Loucy (cell line): ENCODE measurements at regions not wholly inside any gene's neighbourhood (a gene's known extent, or its start where the extent isn't known, plus 50 kb on each side); places are given as distances from the start of the nearest gene placed in this dataset.

Source experiments
- H2AFZ ChIP-seq: fragments of 200-600 bp; sonication (generic); 2 replicates; pipeline ENCODE4 v1.6.0; 2016; ENCODE audit warnings: antibody characterized with exemption, mild to moderate bottlenecking, low read length, moderate library complexity
- H3F3A ChIP-seq: fragments of 200-600 bp; 2 replicates; pipeline ENCODE4 v1.6.0; 2016; ENCODE audit warnings: antibody characterized with exemption, low read depth, mild to moderate bottlenecking
- H3K27me3 ChIP-seq: fragments of 200-600 bp; sonication (generic); 2 replicates; pipeline ENCODE4 v1.6.1; 2014; ENCODE audit warnings: low read length, mild to moderate bottlenecking; ENCODE audit not compliant: insufficient read depth, poor library complexity, severe bottlenecking
- H3K36me3 ChIP-seq: fragments of 200-600 bp; sonication (generic); 2 replicates; pipeline ENCODE4 v1.6.1; 2016; ENCODE audit warnings: low read length; ENCODE audit not compliant: insufficient read depth
- H3K4me1 ChIP-seq: fragments of 200-600 bp; sonication (generic); 2 replicates; pipeline ENCODE4 v1.5.1; 2014; ENCODE audit warnings: low read length, mild to moderate bottlenecking; ENCODE audit not compliant: insufficient read depth, poor library complexity, severe bottlenecking
- H3K4me2 ChIP-seq: fragments of 200-600 bp; sonication (generic); 2 replicates; pipeline ENCODE4 v1.6.0; 2014; ENCODE audit warnings: antibody characterized with exemption, low read length, low read depth, mild to moderate bottlenecking; ENCODE audit not compliant: poor library complexity, severe bottlenecking
- H3K4me3 ChIP-seq: fragments of 200-600 bp; sonication (generic); 2 replicates; pipeline ENCODE4 v1.5.1; 2014; ENCODE audit warnings: low read length, mild to moderate bottlenecking, mixed read lengths; ENCODE audit not compliant: poor library complexity, severe bottlenecking
- H3K79me2 ChIP-seq: fragments of 200-600 bp; sonication (generic); 2 replicates; pipeline ENCODE4 v1.6.1; 2014; ENCODE audit warnings: low read length; ENCODE audit not compliant: insufficient read depth
- H3K9ac ChIP-seq: fragments of 200-600 bp; sonication (generic); 2 replicates; pipeline ENCODE4 v1.6.0; 2014; ENCODE audit warnings: mild to moderate bottlenecking, low read depth, low read length, moderate library complexity; ENCODE audit not compliant: poor library complexity, severe bottlenecking
- H3K9me2 ChIP-seq: fragments of 200-600 bp; sonication (generic); replicated peaks from 2 replicates; pipeline ENCODE4 v1.6.1; 2016; ENCODE audit warnings: low read depth, low read length, mixed read lengths
- H3K9me3 ChIP-seq: fragments of 200-600 bp; sonication (generic); 2 replicates; pipeline ENCODE4 v1.6.1; 2014; ENCODE audit warnings: mild to moderate bottlenecking, antibody characterized with exemption, low read length, low read depth; ENCODE audit not compliant: insufficient read depth
- H4K20me1 ChIP-seq: fragments of 200-600 bp; sonication (generic); 2 replicates; pipeline ENCODE4 v1.6.0; 2014; ENCODE audit warnings: antibody characterized with exemption, low read length, mild to moderate bottlenecking; ENCODE audit not compliant: insufficient read depth, poor library complexity, severe bottlenecking
- CTCF ChIP-seq: fragments of 200-600 bp; sonication (generic); conservative IDR thresholded peaks from 2 replicates; pipeline ENCODE4 v1.5.1; 2014; ENCODE audit warnings: mild to moderate bottlenecking, antibody characterized with exemption, low read length
- EZH2phosphoT487 ChIP-seq: fragments of 200-600 bp; IDR thresholded peaks from 2 replicates; pipeline ENCODE4 v1.6.1; 2018; ENCODE audit warnings: antibody characterized with exemption, mild to moderate bottlenecking, moderate library complexity, borderline replicate concordance

DNA sequence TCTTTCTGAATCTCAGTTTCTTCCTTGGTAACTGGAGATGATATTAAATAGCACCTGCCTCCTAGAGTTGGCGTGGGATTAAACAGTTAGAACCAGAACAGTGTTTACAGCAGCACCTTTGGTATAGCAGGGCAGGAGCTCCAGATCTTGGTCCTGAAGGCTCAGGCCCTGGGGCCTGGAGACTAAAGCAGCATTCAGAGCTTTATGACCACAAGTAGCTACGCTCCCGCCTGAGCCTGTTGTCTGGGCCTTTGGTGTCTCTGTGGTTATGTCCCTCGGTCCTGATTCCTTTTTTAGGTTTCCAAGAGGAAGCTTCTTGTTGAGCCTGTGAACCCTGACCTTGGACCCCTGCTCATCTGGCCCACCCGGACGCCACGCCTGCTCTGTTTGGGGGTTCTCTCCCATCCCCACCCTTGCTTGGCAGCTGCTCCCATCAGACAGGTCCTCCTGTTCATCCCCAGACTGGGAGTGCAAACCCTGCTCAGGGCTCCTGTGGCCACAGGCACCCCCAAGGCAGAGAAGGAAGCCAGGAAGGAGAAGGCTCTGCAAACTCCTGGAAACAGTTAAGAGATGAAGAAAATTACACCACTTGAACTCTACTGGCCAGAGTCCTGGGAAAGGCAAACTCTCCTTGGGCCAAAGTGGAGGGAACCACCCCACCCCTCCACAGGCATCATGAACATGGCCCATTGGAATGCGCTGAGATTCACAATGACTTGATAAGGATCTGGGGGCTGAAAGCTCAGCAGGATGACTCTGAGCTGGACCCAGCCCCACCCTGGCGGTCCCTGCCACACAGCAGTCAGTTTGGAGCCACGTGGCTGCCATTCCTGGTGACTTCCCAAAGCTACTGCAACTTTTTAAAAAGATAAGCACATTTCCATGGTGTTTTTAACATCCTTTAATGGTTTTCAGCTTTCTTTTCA, 50.1 kb upstream of the TMEM72 start:
- H3K4me1 ChIP-seq: peaks cover 4% of the 10 kb centered on the region
- H2AFZ ChIP-seq: no peak overlapping the region
- H3K27me3 ChIP-seq: no peaks in the 10 kb centered on the region
- no peaks in the 10 kb centered on the region for H4K20me1 ChIP-seq
- H3K79me2 ChIP-seq: no peaks in the 10 kb centered on the region
- no peaks in the 10 kb centered on the region for H3K36me3 ChIP-seq
- no peaks in the 10 kb centered on the region for H3K9me2 ChIP-seq
- no peaks in the 10 kb centered on the region for H3K9me3 ChIP-seq
- TF ChIP-seq CTCF: no peak
- no peak for TF ChIP-seq EZH2phosphoT487
- H3K4me2 ChIP-seq: no peak overlapping the region
- no peaks in the 10 kb centered on the region for H3F3A ChIP-seq
- H3K9ac ChIP-seq: no peak overlapping the region
- H3K4me3 ChIP-seq: no peak overlapping the region
